ENCODE measurements at regions not wholly inside any gene's neighbourhood (a gene's known extent, or its start where the extent isn't known, plus 50 kb on each side); places are given as distances from the start of the nearest gene placed in this dataset.
"Not testable (repeated sequence)": the region's sequence is repeated elsewhere in the genome, so short reads cannot be mapped to it uniquely, and the experiment has no call there.

GRCh38 chr5:25764733-25765132 is 1120.0 kb upstream of the CDH10 start:
- no peak for DNase-seq (ENCODE audit: low spot score)

- no peak for DNase-seq (ENCODE audit: low spot score)
Measured at GRCh38 chr5:25763781-25764180, 1119.0 kb upstream of the CDH10 start.

GRCh38 chr5:25754895-25755294 is 1110.1 kb upstream of the CDH10 start:
- no peak for DNase-seq (ENCODE audit: low spot score)

- DNase-seq (ENCODE audit: low spot score), result no peak
Measured at GRCh38 chr5:25744908-25745307, 1100.1 kb upstream of the CDH10 start.

GRCh38 chr5:25716680-25717079 is 1071.9 kb upstream of the CDH10 start:
- DNase-seq (ENCODE audit: low spot score), result no peak

GRCh38 chr5:25713259-25713658 is 1068.5 kb upstream of the CDH10 start:
- DNase-seq (ENCODE audit: low spot score), result no peak

GRCh38 chr5:25707093-25707492 is 1062.3 kb upstream of the CDH10 start:
- DNase-seq (ENCODE audit: low spot score), result no peak

GRCh38 chr5:25701936-25702335 is 1057.2 kb upstream of the CDH10 start:
- no peak for DNase-seq (ENCODE audit: low spot score)

GRCh38 chr5:25694801-25695200 is 1050.0 kb upstream of the CDH10 start:
- DNase-seq (ENCODE audit: low spot score), result no peak

GRCh38 chr5:25688156-25688555 is 1043.4 kb upstream of the CDH10 start:
- DNase-seq (ENCODE audit: low spot score), result no peak

- no peak for DNase-seq (ENCODE audit: low spot score)
Measured at GRCh38 chr5:25669645-25670401, 1025.0 kb upstream of the CDH10 start.

GRCh38 chr5:25662610-25663009 is 1017.8 kb upstream of the CDH10 start:
- DNase-seq (ENCODE audit: low spot score), result no peak

- not testable (repeated sequence) for DNase-seq (ENCODE audit: low spot score)
Measured at GRCh38 chr5:25650316-25650715, 1005.5 kb upstream of the CDH10 start.

- DNase-seq (ENCODE audit: low spot score), result no peak
Measured at GRCh38 chr5:25649628-25650265, 1005.0 kb upstream of the CDH10 start.

GRCh38 chr5:25646421-25647341 is 1001.9 kb upstream of the CDH10 start:
- no peak for DNase-seq (ENCODE audit: low spot score)

- no peak for DNase-seq (ENCODE audit: low spot score)
Measured at GRCh38 chr5:25641124-25641523, 996.3 kb upstream of the CDH10 start.

GRCh38 chr5:25619273-25619672 is 974.5 kb upstream of the CDH10 start:
- DNase-seq (ENCODE audit: low spot score), result no peak

- DNase-seq (ENCODE audit: low spot score), result no peak
Measured at GRCh38 chr5:25618821-25619220, 974.0 kb upstream of the CDH10 start.

GRCh38 chr5:25614466-25614865 is 969.7 kb upstream of the CDH10 start:
- no peak for DNase-seq (ENCODE audit: low spot score)

- no peak for DNase-seq (ENCODE audit: low spot score)
Measured at GRCh38 chr5:25604681-25605080, 959.9 kb upstream of the CDH10 start.

- DNase-seq (ENCODE audit: low spot score), result no peak
Measured at GRCh38 chr5:25579111-25579510, 934.3 kb upstream of the CDH10 start.

GRCh38 chr5:25573691-25574090 is 928.9 kb upstream of the CDH10 start:
- DNase-seq (ENCODE audit: low spot score), result no peak
